Activated gamma-delta T cell treated with anti-CD3 and anti-CD28 coated beads, Interleukin-2, amount 50 U/mL, for 16 hours (primary cell): ENCODE measurements at regions not wholly inside any gene's neighbourhood (a gene's known extent, or its start where the extent isn't known, plus 50 kb on each side); places are given as distances from the start of the nearest gene placed in this dataset.

Source experiments
- DNase-seq: peaks from one replicate; pipeline ENCODE4 v3.0.0-alpha.2; 2020; ENCODE audit warnings: low read depth

- no peak for DNase-seq
Observed at GRCh38 chr15:96415513-96416217, 85.2 kb downstream of the NR2F2 start.

- DNase-seq: no peak
Observed at GRCh38 chr15:96416218-96416933, 85.9 kb downstream of the NR2F2 start.

GRCh38 chr15:96416934-96417759 is 86.6 kb downstream of the NR2F2 start:
- no peak for DNase-seq

- DNase-seq: no peak
Observed at GRCh38 chr15:96417760-96418130, 87.2 kb downstream of the NR2F2 start.

- no peak for DNase-seq
Observed at GRCh38 chr15:96418146-96418545, 87.6 kb downstream of the NR2F2 start.

GRCh38 chr15:96421178-96421601 is 90.7 kb downstream of the NR2F2 start:
- no peak for DNase-seq

- no peak for DNase-seq
Observed at GRCh38 chr15:96422125-96422524, 91.6 kb downstream of the NR2F2 start.

- no peak for DNase-seq
Observed at GRCh38 chr15:96424674-96425073, 94.2 kb downstream of the NR2F2 start.

- DNase-seq: no peak
Observed at GRCh38 chr15:96428742-96429141, 98.2 kb downstream of the NR2F2 start.

GRCh38 chr15:96431786-96432185 is 101.3 kb downstream of the NR2F2 start:
- no peak for DNase-seq

GRCh38 chr15:96435022-96435421 is 104.5 kb downstream of the NR2F2 start:
- no peak for DNase-seq

GRCh38 chr15:96435841-96436240 is 105.3 kb downstream of the NR2F2 start:
- no peak for DNase-seq

GRCh38 chr15:96440978-96441377 is 110.5 kb downstream of the NR2F2 start:
- DNase-seq: no peak

GRCh38 chr15:96442076-96442475 is 111.6 kb downstream of the NR2F2 start:
- DNase-seq: no peak

- DNase-seq: no peak
Observed at GRCh38 chr15:96444865-96445264, 114.4 kb downstream of the NR2F2 start.

- no peak for DNase-seq
Observed at GRCh38 chr15:96448923-96449322, 118.4 kb downstream of the NR2F2 start.

- DNase-seq: no peak
Observed at GRCh38 chr15:96457841-96458240, 127.3 kb downstream of the NR2F2 start.

GRCh38 chr15:96460106-96460505 is 129.6 kb downstream of the NR2F2 start:
- DNase-seq: no peak

- DNase-seq: no peak
Observed at GRCh38 chr15:96462768-96463750, 132.6 kb downstream of the NR2F2 start.

GRCh38 chr15:96466389-96466947 is 136.0 kb downstream of the NR2F2 start:
- DNase-seq: no peak

- DNase-seq: no peak
Observed at GRCh38 chr15:96468036-96468435, 137.5 kb downstream of the NR2F2 start.
